Tibial nerve (tissue), 3 donors: ENCODE measurements at regions not wholly inside any gene's neighbourhood (a gene's known extent, or its start where the extent isn't known, plus 50 kb on each side); places are given as distances from the start of the nearest gene placed in this dataset.

Experiments
- CTCF ChIP-seq, 5 experiments: fragments of 200-600 bp in 3 of 5; fragments of 450-650 bp in 2 of 5; sonication (generic) in 3 of 5; IDR thresholded peaks; one replicate each; pipeline ENCODE4 v1.5.1; 2016 to 2019; ENCODE audit warnings: antibody characterized with exemption in 5 of 5, mild to moderate bottlenecking in 3 of 5, moderate library complexity in 2 of 5
- POLR2A ChIP-seq, 2 donors: fragments of 450-650 bp; IDR thresholded peaks; one replicate each; pipeline ENCODE4 v1.6.1; 2017; ENCODE audit warnings: antibody characterized with exemption in 2 of 2, mild to moderate bottlenecking in 2 of 2, moderate library complexity in 2 of 2

- no peak for TF ChIP-seq CTCF (IDR thresholded peaks at IDR 0.05)
- no peak for TF ChIP-seq POLR2A (IDR thresholded peaks at IDR 0.05)
Observed at GRCh38 chr3:24899373-24899772, 404.7 kb upstream of the THRB start.
